Endometrium (tissue), 2 donors: ENCODE measurements at regions not wholly inside any gene's neighbourhood (a gene's known extent, or its start where the extent isn't known, plus 50 kb on each side); places are given as distances from the start of the nearest gene placed in this dataset.
A peak's percentile ranks its signal among the peaks of the same experiment; 100 is the strongest.
"Not testable (repeated sequence)": the region's sequence is repeated elsewhere in the genome, so short reads cannot be mapped to it uniquely, and the experiment has no call there.

ENCODE experiments used
- FAIRE-seq: peaks from 2 replicates; lab custom pipeline; 2012; peaks lifted over from hg19 to GRCh38; lab: Jason Lieb, UNC
- donor health status: control.
- donor health status: control.

DNA sequence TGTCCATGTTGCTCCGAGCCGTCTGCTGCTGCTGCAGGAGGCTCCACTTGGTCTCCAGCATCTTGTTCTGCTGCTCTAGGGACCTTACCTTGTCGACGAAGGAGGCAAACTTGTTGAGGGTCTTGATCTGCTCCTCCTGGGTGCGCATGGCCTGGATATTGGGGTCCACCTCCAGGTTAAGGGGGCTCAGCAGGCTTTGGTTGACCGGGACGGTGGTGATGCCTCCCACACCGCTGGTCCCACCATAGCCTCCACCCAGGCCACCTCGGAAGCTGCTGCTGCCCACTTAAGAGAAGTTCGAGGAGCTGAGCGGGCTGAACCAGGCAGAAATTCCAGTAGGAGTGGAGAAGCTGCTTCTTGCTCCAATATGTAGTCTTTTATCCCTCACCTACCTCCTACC, 180.7 kb upstream of the SYNPR start:
- FAIRE-seq, result no peak

DNA sequence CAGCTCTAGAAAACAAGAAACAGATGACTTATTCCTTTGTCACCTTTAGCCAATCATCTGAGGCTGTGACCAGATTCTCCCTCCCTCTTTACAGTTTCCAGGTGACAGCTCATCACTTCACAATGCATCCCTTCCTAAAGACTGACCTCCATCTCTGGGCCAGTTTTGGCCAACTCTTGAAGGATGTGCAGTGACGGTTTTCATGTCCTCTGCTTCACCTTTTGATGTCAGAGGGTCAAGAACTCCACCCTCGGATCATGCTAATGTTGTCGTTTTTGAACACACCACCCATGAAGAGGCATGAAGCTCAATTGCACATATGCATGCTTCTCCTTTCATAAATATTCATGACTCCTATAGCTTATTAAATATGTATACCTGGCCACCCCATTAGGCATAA, 161.2 kb upstream of the SYNPR start:
- no peak for FAIRE-seq

DNA sequence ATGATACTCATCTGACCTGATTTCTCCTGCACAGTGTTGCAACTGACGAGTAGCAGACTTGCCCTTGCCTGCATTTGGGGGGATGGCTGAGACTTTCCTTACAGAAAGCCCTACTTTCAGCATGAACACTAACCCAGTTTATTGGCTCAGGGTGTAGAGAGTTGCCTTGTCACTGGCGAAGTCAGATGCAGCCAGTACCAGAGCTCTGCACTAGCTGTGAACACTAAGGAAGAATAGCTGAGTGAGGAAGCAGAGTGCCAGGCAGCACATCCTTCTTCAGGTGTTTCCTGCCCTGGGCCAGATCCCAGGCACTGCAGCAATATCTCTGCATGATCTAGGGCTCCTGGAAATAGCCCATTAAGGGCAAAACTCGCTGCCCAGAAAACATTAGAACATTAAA, 154.0 kb upstream of the SYNPR start:
- FAIRE-seq, result no peak

DNA sequence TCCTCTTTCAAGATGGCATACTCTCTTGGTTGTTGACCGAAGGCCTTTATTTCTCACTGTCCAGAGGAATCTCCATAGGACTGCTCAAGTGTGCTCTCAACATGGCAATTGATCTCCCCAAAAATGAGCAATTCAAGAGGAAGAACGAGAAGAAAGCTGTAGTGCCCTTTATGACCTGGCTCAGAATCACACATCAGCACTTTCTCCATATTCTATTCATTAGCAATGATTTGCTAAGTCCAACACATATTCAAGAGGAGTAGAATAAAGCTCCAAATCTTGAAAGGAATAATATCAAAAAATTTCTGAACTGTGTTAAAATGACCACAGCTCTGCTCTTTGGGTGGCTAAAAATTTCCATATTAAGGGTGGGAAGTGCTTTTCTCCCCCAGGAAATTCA, 151.6 kb upstream of the SYNPR start:
- FAIRE-seq, result no peak

DNA sequence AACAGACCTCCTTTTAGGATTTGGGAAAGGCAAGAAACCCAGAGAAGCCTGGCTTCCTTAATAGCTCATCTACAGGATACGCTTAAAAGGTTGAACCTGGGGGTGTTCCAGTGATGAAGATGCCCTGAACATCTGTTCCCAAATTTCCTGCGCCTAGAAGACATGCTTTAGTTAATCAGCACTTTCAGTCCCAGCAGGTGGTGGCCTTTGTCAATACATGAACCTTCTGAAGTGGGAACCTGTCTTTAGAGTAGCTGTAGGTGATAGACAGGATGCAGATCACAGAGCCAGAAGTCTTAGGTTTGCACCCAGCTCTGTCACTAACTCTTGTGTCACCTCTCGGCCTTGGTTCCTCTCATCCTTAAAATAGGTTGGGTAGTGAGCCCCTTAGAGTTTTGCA, 149.7 kb upstream of the SYNPR start:
- no peak for FAIRE-seq

DNA sequence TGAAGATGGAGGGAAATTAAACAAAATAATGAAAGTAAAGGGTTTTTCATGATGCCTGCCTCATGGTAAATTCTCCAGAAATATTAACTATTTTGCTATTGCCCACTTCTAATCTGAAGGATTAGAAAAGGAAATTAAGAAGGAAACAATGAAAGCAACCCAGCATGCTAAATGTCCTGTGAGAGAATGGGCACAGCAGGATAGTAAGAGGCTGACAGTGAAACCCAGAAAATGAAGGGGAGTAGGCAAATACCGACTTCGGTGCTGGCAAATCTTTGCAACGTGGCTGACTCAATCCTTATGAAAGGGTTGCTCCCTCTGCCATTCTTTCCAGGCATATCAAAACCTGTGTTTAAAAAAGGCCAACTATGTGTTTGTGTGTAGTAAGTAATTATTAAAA, 147.5 kb upstream of the SYNPR start:
- no peak for FAIRE-seq

DNA sequence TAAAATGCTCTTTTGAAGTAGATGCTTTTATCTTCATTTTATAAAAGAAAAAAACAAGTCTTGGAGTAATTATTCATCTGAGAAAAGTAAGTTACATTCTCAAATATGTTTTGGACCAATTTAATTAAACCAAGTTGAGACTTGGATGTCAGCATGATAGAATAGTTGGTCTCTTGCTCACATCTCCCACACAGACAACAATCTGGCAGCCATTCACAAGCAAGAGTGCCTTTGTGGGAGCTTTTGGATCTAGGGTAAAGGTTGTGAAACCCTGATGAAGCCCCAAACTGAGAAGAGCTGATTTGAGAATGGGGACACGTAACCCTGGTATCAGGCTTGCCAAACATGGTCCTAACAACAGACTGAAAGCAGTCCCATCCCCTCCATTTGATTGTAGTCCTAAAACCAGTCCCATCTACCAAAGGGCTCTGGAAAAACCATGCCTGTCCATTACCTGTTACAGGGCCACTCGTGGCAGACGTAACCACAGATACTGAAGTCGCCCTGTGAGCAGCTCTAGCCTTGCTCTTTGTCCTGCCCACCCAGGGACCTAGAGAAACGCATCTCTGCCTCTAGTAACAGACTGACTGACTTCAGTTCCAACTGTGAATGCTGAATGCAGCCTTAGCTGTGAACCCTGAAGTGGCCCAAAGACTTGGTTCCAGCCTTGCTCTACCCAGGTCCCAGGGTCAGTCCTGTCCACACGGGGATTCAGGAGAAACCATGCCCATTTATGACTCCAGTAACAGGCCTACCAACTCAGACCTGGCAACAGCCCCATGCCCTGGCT, 145.5 kb upstream of the SYNPR start:
- FAIRE-seq, result no peak

DNA sequence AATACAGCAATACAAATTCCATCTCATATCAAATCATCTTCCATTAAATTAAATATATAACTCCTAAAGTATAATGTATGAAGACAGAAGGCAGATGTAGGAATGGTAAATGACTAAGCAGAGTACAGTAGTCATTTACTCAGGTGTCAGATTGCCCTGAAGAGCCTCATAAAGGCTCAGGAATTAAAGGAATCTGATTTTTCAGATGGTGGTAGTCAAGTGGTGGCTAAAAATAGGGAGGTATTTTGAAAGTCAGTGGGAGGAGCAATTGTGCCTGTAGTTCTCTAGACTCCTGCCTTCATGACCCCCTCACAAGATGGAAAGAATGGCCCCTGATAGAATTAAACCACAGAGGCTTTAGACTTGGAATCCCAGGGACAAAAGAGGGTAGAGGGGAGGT, 142.7 kb upstream of the SYNPR start:
- no peak for FAIRE-seq

DNA sequence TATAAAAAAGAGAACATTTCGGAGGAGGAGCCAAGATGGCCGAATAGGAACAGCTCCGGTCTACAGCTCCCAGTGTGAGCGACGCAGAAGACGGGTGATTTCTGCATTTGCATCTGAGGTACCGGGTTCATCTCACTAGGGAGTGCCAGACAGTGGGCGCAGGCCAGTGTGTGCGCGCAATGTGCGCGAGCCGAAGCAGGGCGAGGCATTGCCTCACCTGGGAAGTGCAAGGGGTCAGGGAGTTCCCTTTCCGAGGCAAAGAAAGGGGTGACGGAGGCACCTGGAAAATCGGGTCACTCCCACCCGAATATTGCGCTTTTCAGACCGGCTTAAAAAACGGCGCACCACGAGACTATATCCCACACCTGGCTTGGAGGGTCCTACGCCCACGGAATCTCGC, 141.9 kb upstream of the SYNPR start:
- FAIRE-seq, result not testable (repeated sequence)

DNA sequence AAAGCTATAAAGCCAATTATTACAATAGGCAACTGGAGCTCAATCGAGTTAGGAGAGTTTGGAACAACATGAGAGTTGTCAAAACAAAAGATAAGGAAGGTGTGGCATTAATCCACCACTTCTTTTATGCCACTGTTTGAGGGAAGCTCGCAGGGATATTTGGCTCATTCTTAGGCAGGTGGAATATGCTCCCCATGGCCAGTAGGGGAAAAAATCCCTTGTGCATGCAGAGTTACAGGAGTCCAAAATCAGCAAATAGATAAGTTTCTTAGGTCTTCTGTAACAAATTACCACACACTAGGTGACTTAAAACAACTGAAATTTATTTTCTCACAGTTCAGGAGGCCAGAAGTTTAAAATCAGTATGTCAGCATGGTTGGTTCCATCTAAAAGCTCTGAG, 135.4 kb upstream of the SYNPR start:
- no peak for FAIRE-seq

DNA sequence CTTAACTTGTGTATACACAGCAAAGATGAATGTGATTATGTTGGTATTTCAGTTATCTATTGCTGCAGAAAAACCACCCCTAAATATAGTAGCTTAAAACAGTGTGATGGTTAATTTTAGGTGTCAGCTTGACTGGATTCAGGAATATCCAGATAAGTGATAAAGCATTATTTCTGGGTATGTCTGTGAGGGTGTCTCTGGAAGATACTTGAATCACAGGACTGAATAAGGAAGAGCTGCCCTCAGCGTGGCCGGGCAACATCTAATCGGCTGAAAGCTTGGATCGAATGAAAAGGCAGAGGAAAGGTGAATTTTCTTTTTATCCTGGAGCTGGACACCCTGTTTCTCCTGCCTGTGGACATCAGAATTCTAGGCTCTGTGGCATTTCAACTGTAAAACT, 132.0 kb upstream of the SYNPR start:
- FAIRE-seq, result no peak

DNA sequence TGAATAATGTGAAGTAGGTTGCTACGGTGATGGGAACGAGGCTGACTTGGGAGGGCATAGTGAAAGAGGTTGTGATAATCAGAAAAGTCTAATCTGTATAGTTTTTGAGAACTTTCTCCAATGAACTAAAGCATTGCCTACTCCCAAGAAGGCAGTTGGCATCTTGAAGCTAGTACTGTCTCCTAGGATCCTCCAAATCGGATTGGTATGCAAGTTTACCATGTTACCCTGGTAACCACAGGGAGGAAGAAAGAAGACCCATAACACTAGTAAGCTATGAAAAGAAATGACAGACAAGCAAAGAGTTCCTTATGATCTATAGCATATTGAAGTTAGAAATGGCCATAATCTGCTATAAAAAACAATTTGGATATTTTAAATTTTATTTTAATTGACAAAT, 127.2 kb upstream of the SYNPR start:
- FAIRE-seq, result no peak

DNA sequence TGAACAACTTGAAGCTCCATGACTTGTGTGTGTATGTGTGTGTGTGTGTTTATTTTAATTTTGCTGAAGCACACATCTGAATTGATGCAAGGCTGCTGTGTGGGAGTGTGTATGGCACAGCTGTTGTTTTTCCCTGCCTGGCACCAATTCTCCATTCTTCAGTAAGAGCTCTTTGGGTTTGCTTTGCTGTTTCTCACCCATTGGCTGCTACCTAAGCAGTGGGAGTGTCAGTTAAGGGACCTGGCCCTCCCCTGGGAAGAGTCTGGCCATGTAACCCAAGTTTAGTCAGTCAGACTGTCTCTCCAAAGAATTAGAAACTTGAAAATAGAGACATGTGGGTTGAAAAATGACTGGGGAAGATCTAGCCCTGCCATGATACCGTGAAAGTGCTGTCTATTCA, 126.2 kb upstream of the SYNPR start:
- FAIRE-seq, result no peak

DNA sequence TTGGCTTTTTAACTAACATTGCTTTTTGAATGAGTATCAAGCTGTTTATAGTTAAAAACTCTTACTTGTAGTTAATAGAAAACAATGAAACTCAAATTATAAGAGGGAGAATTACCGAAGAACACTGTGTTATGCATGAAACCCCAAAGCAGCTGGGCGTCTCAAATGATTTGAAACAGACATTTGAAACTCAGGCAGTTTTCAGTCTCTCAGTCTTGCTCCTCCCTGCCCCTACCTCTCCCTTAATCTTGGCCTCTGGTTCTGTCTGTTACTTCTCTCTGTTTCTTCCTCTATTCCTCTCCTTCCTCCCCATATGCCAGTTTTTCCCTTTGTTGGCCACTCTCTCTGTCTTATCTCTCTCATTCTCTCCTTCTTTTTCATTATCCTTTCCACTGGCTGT, 118.3 kb upstream of the SYNPR start:
- FAIRE-seq, result no peak

DNA sequence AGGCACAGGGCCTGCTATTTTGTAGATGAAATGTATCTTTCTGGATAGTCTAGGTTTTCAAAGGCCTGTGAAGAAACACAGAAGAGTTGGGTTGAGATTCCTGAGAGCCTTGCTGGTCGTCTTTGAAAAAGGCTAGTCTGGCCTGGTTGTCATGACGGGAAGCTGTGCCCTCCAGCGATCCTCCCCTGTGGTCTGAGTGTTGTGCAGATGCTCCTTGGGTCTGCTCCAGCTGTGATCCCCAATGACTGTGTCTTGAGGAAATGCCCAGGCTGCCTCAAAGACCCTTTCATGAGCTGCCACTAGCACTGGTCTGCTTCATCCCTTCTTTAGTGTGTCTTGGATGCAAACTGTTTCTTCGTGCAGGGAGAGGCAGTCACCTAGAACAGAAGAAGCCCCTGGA, 111.0 kb upstream of the SYNPR start:
- no peak for FAIRE-seq

DNA sequence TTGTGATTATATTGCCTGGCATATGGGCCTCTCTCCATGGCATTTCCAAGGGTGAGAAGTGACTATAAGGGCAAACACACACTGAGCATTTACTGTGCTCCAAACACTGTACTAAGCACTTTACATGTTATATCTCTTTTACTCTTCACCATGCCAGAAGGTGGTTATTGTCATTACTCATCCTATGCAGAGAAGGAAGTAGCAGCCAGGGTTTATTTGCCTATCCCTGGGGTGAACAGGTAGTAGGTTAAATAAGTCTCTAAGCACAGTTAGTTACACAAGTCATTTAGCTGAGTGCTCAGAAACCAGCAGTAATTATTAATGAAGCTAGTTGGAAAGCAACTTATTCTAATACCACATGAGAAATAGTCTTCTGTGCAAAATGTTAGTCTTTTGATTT, 109.9 kb upstream of the SYNPR start:
- FAIRE-seq, result no peak

DNA sequence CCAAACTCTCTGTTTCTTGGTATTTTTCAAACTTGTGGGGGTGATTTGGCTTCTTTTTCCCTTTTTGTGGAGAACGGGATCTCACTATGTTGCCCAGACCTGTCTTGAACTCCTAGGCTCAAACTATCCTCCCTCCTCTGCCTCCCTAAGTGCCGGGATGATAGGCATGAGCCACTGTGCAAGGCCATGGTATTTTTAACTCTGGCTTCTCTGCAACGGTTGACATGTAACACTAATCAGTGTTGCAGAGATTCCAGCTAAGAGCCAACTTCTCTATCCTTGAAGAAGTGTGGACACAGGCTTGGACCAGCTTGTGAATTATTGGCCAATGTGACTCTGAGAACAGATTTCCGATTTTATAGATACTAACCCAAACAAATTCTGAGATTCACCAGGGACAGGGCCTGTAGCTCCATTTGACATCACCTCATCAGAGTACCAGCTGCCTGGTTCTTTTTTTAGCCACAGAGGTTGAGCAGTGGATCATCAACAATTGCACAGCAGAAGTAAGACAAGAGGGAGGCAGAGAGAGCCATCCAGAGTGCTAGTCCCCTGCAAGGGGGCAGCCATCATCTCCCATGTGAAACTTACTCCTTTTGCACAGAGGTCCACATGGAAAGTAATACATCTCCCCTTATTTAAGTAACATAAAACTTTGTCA, 98.1 kb upstream of the SYNPR start:
- no peak for FAIRE-seq

DNA sequence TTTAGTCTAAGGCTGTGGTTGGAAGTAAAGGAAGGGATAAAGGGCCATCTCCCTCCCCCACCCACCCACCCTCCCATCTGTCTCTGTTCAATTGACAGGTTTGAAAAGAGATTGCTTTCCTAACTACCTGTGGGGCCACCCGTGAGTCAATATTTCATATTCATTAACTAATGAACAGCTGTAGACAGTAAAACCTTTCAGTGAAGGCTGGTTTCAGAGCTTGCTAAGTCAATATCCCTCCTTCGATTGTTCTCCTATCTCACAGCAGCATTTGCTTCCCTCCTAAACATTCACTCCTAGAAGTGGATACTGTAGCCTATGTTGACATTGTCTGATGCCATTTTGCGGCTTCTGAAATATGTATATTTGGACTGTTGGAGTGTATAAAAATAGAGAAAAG, 85.9 kb upstream of the SYNPR start:
- FAIRE-seq, result no peak

DNA sequence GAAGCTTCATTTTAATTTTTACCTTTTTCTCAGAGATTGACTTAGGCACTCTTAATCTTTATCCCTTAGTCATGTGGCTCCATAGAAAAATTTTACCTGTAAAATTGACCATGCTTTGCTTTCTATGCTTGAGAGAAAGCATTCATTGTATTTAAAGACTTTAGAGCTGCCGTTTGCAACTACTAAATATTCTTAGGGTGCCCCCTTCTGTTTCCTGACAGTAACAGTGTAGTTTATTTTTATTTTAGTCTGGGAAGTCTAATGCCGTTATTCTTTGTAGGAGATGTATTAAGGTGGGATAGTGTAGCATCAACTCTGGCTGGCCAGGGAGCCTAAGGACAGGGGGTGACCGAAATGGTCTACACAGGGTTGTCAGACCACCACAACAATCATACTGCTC, 84.5 kb upstream of the SYNPR start:
- FAIRE-seq, result peak; percentile 57

DNA sequence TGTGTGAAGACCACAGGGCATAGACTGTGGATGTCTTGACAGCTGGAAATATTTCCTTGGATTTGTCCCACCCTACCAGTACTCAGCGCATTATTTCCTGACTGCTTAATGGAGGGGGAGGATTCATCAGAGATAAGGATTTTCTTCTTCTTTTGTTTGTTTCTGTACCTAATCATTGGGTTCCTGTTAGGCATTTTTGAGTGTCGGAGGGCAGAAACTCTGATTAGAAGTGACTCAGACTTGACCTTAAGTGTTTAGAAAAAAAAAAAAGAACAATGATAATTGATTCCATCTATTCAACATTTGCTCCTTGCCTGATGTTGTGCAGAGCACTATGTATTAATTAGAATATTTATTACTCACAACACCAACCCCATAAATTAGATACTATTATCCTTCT, 78.5 kb upstream of the SYNPR start:
- FAIRE-seq, result no peak

DNA sequence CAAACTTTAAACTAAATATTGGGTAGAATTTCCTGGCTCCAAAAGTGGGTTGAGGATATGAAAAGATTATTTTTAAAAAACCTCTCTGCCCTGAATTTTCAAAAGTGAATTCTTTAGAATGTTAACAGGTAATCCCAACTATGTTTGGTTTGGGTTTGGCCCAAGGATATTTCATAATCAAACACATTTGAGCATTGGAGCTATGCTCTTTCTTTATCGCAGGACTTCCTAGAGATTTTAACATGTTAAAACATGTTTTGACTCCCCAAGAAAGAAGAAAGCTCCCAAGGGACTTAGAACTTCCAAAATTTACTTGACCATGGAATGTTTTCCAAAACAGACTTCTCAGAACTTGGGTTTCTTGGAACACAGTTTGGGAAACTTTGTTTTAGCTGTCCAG, 75.6 kb upstream of the SYNPR start:
- no peak for FAIRE-seq

DNA sequence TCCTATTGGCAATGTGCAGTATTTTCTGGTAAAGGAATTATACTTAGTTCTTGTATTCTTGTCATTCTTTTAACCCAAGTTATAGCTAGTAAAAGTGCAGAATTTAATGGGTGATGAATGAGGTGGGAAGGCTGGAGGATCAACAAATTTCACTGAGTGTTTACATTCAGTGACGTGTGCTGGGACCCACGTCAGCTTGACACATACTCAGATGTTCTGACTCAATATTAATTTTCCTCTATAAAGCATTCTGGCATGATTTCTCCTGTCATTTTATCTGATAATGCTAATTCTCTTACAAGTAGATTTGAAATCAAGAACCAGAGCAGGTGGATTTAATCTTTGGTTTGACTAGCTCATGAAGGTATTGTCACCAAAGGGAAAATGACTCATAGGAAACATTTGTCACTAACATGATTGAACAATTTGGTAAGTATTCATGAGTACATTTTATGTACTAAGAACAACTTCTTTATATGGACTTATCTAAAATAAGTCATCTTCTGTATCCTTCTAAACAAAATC, 71.0 kb upstream of the SYNPR start:
- FAIRE-seq, result no peak

DNA sequence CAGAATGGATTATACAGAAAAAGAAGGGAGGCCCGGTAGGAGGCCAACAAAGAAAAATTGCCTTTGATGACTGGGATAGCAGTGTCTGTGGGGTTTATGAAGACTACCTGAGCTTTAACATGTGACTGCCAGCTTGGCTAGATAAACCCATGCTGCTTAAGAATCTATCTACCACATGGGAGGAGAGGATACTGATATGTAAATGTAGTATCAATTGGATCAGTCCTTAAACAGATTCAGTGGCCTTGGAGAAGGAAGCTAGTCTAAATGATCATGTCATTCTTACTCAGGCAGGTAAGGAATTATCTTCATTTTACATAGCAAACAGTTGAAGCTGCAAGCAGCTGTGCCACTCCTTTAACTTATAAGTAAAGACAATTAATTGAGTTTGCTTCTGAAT, 50.0 kb upstream of the SYNPR start:
- FAIRE-seq, result no peak
